UCSD-AML1 (cell line): ENCODE measurements at regions not wholly inside any gene's neighbourhood (a gene's known extent, or its start where the extent isn't known, plus 50 kb on each side); places are given as distances from the start of the nearest gene placed in this dataset.
"Not testable (repeated sequence)": the region's sequence is repeated elsewhere in the genome, so short reads cannot be mapped to it uniquely, and the experiment has no call there.

Source experiments
- DNase-seq: peaks from one replicate; lab custom pipeline; 2025; ENCODE audit not compliant: unreplicated experiment; lab: John Stamatoyannopoulos, UW

DNA sequence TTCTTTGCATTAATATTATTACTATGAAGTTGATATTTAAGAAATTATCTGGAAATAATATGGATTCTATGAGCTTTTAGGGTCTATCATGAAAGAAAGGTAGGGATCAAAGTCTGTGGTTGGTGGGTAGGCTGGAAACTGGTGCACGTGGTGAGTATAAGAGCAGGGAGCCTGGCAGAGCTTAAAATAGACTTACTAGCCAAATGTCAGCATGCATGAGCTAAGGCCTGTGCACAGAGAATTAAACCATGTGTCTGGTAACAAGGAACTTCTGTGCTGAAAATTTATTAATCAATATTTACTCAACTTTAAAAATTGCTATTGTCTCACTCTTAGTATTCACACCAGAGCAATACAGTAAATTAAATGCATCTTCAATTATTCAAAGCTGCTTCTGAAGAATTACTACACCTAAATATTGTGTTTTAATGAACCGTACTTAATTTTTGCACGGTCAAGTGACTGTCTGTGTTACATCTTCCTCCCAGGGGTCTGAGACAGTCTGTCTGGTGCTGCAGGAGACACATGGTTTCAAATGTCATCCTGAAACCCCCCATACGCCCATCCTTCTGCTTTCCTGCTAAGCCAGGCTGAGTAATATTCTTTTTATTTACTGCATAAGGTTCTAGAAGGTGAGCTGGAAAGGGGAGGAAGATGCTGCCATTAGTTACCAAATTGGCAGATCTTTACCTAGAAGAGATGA lies 161.0 kb upstream of the NLRP1 start:
- DNase-seq = no peak

- DNase-seq = no peak
These were observed 163.0 kb upstream of the NLRP1 start for GRCh38 chr17:5747276-5747675.

GRCh38 chr17:5747964-5748363 lies 163.7 kb upstream of the NLRP1 start:
- no peak for DNase-seq

GRCh38 chr17:5753421-5753820 lies 169.1 kb upstream of the NLRP1 start:
- DNase-seq = no peak

- no peak for DNase-seq
These were observed 173.1 kb upstream of the NLRP1 start for GRCh38 chr17:5757314-5757907.

DNA sequence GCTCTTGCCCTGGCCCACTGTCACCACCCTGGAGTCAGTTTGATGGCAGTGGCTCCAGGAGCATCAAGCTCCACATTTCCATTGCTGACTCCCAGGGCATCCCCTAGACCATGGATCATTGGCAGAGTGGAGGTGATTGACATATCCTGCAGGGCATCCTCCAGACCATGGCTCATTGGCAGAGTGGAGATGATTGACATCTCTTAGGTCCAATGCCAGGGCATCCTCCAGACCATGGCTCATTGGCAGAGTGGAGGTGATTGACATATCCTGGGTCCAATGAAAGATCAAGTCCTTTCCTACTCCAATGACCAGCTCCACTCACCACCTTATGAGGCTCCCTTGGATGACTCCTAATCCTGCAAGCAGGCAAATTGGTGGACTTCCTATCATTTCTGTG lies 174.3 kb upstream of the NLRP1 start:
- DNase-seq = no peak

- DNase-seq = no peak
These were observed 175.2 kb upstream of the NLRP1 start for GRCh38 chr17:5759501-5759925.

- no peak for DNase-seq
These were observed 177.9 kb upstream of the NLRP1 start for GRCh38 chr17:5762191-5762590.

GRCh38 chr17:5763595-5764306 lies 179.4 kb upstream of the NLRP1 start:
- no peak for DNase-seq

- no peak for DNase-seq
These were observed 185.5 kb upstream of the NLRP1 start for GRCh38 chr17:5769593-5770354.

DNA sequence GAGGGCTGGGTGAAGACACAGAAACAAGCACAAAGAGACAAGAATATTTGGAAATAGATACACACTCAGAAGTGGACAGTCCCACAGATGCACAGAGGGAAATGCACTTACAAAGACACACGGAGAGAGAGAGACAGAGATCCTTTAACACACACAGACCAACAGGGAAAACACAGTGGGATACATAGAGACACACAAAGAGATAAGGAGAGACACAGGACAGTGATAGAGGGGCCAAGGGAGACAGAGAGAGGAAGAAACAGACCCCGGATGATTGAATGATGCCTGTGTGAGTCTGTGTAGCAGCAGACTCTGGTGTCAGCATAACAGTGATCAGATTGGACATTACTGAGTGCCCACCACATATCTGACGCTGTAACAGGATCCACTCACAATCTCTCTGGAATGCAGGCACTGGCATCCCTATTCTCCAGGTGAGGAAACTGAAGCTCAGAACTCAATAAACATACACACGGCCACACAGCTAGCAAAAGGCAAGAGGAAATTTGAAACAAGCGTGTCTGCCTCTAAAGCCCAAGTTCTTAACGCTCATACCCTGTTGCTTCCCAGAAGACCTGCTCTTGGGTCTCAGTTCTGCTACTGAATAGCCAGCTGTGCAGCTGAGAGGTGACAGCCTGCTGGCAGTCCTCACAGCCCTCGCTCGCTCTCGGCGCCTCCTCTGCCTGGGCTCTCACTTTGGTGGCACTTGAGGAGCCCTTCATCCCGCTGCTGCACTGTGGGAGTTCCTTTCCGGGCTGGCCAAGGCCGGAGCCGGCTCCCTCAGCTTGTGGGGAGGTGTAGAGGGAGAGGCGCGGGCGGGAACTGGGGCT lies 186.3 kb upstream of the NLRP1 start:
- DNase-seq = no peak

DNA sequence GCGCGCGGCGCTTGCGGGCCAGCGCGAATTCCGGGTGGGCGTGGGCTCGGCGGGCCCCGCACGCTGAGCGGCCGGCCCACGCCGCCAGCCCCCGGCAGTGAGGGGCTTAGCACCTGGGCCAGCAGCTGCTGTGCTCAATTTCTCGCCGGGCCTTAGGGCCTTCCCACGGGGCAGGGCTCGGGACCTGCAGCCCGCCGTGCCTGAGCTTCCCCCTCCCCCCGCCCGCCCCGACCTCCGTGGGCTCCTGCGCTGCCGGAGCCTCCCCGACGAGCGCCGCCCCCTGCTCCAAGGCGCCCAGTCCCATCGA lies 186.9 kb upstream of the NLRP1 start:
- not testable (repeated sequence) for DNase-seq

- not testable (repeated sequence) for DNase-seq
These were observed 187.7 kb upstream of the NLRP1 start for GRCh38 chr17:5772017-5772416.

DNA sequence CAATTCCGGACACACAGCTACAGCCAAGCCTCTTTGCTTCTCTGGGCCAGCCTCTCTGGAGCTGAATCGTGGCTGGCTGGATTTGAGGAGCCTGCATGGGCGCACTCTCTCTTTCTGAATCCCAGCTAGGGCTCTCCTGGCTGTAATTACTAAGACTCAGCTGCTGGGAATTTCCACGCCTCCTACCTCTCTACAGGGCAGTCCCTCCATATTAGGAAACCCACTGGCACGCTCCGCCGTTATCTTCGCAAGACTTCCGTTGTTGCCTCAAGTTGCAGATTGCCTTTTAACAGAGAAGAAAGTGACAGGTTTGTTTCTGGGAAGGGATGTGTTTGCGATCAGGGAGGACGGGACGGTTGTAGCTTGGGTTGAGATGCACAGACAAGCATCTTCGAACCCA lies 188.4 kb upstream of the NLRP1 start:
- DNase-seq = no peak

DNA sequence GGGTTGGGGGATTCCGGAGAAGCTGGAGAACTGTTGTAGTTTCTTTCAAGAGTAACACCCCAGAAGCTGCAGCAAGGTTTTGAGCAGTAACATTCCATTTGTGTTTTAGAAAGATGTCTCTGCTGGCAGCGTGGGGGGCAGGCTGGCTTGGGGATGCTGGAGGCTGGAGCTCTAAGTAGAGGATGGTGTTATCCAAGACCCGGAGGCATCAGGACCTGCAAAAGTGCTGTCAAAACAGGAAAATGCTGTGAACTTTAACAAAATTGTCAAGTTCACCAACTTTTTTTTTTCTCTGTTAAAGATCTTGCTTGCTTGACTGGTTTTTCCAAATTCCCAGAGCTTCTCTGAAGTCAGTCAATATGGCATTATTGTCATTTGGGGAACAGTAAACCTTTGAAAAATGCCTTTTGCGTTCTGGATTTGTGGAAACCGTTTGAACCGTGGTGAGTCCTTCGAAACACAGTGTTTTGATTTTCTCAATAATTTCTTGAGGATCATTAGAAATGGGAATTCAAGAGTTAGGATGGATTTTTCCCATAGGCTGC lies 189.6 kb upstream of the NLRP1 start:
- no peak for DNase-seq

GRCh38 chr17:5775098-5775497 lies 190.8 kb upstream of the NLRP1 start:
- DNase-seq = no peak

- DNase-seq = no peak
These were observed 196.2 kb upstream of the NLRP1 start for GRCh38 chr17:5780476-5780875.

GRCh38 chr17:5781236-5781927 lies 197.1 kb upstream of the NLRP1 start:
- no peak for DNase-seq

GRCh38 chr17:5783269-5783668 lies 199.0 kb upstream of the NLRP1 start:
- no peak for DNase-seq

DNA sequence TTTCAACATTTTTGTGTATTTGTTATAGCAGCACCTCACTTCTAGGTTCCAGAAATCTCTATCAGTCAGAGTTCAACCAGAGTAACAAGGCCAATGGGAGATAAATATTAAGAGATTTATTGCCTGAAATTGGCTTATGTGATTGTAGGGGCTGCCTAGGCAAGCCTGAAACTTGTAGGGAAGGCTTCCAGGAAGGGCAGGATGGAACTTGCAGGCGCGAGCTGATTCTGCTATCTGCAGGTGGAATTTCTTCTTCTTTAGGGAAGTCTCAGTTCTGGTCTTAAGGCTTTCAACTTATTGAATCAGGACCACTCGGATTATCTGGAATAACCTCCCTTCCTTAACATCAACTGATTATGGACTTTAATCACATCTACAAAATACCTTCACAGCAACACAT lies 199.5 kb upstream of the NLRP1 start:
- no peak for DNase-seq
